K562 (cell line): ENCODE measurements at regions not wholly inside any gene's neighbourhood (a gene's known extent, or its start where the extent isn't known, plus 50 kb on each side); places are given as distances from the start of the nearest gene placed in this dataset.

ENCODE experiments used
- BRCA1 ChIP-seq, 2 experiments: fragments of 450-650 bp in 1 of 2; sonication (generic) in 1 of 2; formaldehyde crosslinking in 1 of 2; IDR thresholded peaks; 2 replicates each; pipeline versions ENCODE4 v1.5.0 to v1.6.1; 2017 to 2020; ENCODE audit warnings: mild to moderate bottlenecking in 1 of 2, missing genetic modification reagents in 1 of 2
- E2F3 ChIP-seq: fragments of 250-450 bp; sonication (Bioruptor Pico); IDR thresholded peaks from 2 replicates; pipeline ENCODE4 v1.4.0; 2020; ENCODE audit warnings: mild to moderate bottlenecking
- GABPA ChIP-seq: fragments of 200-800 bp; sonication (Bioruptor generic); conservative IDR thresholded peaks from 2 replicates; pipeline ENCODE4 v1.6.1; 2016; ENCODE audit warnings: low read depth, missing genetic modification characterization, missing compliant biosample characterization
- HDGF ChIP-seq: fragments of 450-650 bp; IDR thresholded peaks from 2 replicates; pipeline ENCODE4 v1.6.1; 2016
- NCOA6 ChIP-seq: fragments of 450-650 bp; IDR thresholded peaks from 2 replicates; pipeline ENCODE4 v1.6.1; 2017; ENCODE audit warnings: mild to moderate bottlenecking
- POLR2A ChIP-seq: fragments of 450-650 bp; conservative IDR thresholded peaks from 2 replicates; pipeline ENCODE4 v1.6.1; 2016
- POLR2AphosphoS5 ChIP-seq: IDR thresholded peaks from 2 replicates; pipeline ENCODE4 v1.6.1; 2011; ENCODE audit warnings: mild to moderate bottlenecking, low read depth, low read length, moderate library complexity; ENCODE audit not compliant: control insufficient read depth, insufficient read depth
- PRPF4 ChIP-seq: fragments of 200-400 bp; formaldehyde crosslinking; IDR thresholded peaks from one replicate; pipeline ENCODE4 v1.6.1; 2017; ENCODE audit warnings: low read length, low read depth, mild to moderate bottlenecking; ENCODE audit not compliant: insufficient read depth, poor library complexity, severe bottlenecking
- RB1 ChIP-seq: fragments of 450-650 bp; IDR thresholded peaks from 2 replicates; pipeline ENCODE4 v1.6.1; 2017; ENCODE audit warnings: low read depth, mild to moderate bottlenecking
- ZNF24 ChIP-seq: fragments of 450-650 bp; IDR thresholded peaks from 2 replicates; pipeline ENCODE4 v1.6.1; 2016
- TF ChIP-seq, protein P1 (sequence below): fragments of 250-450 bp; sonication (Bioruptor Pico); IDR thresholded peaks from 2 replicates; pipeline ENCODE4 v1.4.0; 2020; ENCODE audit warnings: mild to moderate bottlenecking
- TF ChIP-seq, protein P2 (sequence below): fragments of 250-450 bp; sonication (Bioruptor Pico); IDR thresholded peaks from 2 replicates; pipeline ENCODE4 v1.6.1; 2021; ENCODE audit warnings: mild to moderate bottlenecking

DNA sequence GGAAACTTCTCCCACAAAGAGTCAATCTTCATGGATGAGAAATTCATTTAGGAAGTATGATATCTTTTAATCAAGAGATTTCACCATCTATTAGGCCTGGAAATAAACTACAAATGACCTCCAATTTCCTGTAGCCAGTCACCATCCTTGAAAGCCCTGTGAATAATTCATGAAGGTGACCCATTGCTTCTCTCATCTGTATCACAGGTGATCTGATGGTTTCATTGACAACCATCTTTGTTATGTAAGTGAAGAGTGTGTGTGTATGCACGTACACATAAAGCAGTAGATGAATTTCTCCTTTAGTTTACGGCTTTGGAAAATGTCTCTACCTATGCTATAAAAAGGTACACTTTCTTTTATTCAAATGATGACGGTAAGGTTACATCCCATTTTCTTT, 644.1 kb upstream of the KLF4 start:
- TF ChIP-seq GABPA (tag): no peak
- no peak for TF ChIP-seq HDGF
- TF ChIP-seq, protein P1, sequence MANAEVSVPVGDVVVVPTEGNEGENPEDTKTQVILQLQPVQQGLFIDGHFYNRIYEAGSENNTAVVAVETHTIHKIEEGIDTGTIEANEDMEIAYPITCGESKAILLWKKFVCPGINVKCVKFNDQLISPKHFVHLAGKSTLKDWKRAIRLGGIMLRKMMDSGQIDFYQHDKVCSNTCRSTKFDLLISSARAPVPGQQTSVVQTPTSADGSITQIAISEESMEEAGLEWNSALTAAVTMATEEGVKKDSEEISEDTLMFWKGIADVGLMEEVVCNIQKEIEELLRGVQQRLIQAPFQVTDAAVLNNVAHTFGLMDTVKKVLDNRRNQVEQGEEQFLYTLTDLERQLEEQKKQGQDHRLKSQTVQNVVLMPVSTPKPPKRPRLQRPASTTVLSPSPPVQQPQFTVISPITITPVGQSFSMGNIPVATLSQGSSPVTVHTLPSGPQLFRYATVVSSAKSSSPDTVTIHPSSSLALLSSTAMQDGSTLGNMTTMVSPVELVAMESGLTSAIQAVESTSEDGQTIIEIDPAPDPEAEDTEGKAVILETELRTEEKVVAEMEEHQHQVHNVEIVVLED (CRISPR knock-in tag): no peak
- no peak for TF ChIP-seq PRPF4
- TF ChIP-seq NCOA6: no peak
- TF ChIP-seq BRCA1 (IDR thresholded peaks at IDR 0.05): no peak
- no peak for TF ChIP-seq BRCA1 (CRISPR knock-in tag; IDR thresholded peaks at IDR 0.05)
- TF ChIP-seq, protein P2, sequence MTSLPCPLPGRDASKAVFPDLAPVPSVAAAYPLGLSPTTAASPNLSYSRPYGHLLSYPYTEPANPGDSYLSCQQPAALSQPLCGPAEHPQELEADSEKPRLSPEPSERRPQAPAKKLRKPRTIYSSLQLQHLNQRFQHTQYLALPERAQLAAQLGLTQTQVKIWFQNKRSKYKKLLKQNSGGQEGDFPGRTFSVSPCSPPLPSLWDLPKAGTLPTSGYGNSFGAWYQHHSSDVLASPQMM (CRISPR knock-in tag): no peak
- TF ChIP-seq POLR2A: no peak
- no peak for TF ChIP-seq RB1
- TF ChIP-seq E2F3 (CRISPR knock-in tag): no peak
- no peak for TF ChIP-seq ZNF24
- TF ChIP-seq POLR2AphosphoS5: no peak
